Heart left ventricle (tissue), 16 donors: ENCODE measurements at regions not wholly inside any gene's neighbourhood (a gene's known extent, or its start where the extent isn't known, plus 50 kb on each side); places are given as distances from the start of the nearest gene placed in this dataset.

Source experiments
- ATAC-seq, 4 donors: fragments of 200-7000 bp; cut with Tn5 transposase; one replicate each; pipeline ENCODE4 v1.9.1; 2020 to 2022; ENCODE audit warnings: moderate library complexity in 4 of 4, mild to moderate bottlenecking in 3 of 4, moderate number of reproducible peaks in 1 of 4
- DNase-seq, 5 donors: peaks; one replicate each; pipeline ENCODE4 v3.0.0-alpha.2; 2020
- H3K27ac ChIP-seq, 12 donors: fragments of 200-600 bp; sonication (generic) in 4 of 12; one replicate each; pipeline versions ENCODE4 v1.5.0 to v1.8.0; 2016 to 2022; ENCODE audit warnings: mild to moderate bottlenecking in 2 of 12
- H3K27me3 ChIP-seq, 9 donors: fragments of 200-600 bp; sonication (generic) in 2 of 9; one replicate each; pipeline versions ENCODE4 v1.5.1 to v1.8.0; 2016 to 2022; ENCODE audit warnings: mild to moderate bottlenecking in 3 of 9
- H3K36me3 ChIP-seq, 9 donors: fragments of 200-600 bp; sonication (generic) in 2 of 9; one replicate each; pipeline versions ENCODE4 v1.5.0 to v1.8.0; 2018 to 2022; ENCODE audit warnings: mild to moderate bottlenecking in 2 of 9
- H3K4me1 ChIP-seq, 12 donors: fragments of 200-600 bp; sonication (generic) in 4 of 12; one replicate each; pipeline versions ENCODE4 v1.5.0 to v1.8.0; 2016 to 2022; ENCODE audit warnings: mild to moderate bottlenecking in 3 of 12
- H3K4me3 ChIP-seq, 12 donors: fragments of 200-600 bp; sonication (generic) in 4 of 12; one replicate each; pipeline versions ENCODE4 v1.5.0 to v1.8.0; 2017 to 2022; ENCODE audit warnings: mild to moderate bottlenecking in 9 of 12, moderate library complexity in 4 of 12
- H3K9me3 ChIP-seq, 12 donors: fragments of 200-600 bp; sonication (generic) in 4 of 12; one replicate each; pipeline versions ENCODE4 v1.5.0 to v1.8.0; 2016 to 2022; ENCODE audit warnings: mild to moderate bottlenecking in 1 of 12
- POLR2A ChIP-seq, 2 donors: fragments of 450-650 bp; IDR thresholded peaks; one replicate each; pipeline ENCODE4 v1.6.1; 2017; ENCODE audit warnings: antibody characterized with exemption in 2 of 2, mild to moderate bottlenecking in 2 of 2, moderate library complexity in 2 of 2
- WGBS, 4 donors: extraction: QIAGEN DNeasy Blood & Tissue Kit in 2 of 4; methylation state at CpG; one replicate each; pipeline versions ENCODE4 v1.1.5 to v1.1.7; 2013 to 2018; 5-methylcytosine and 5-hydroxymethylcytosine counted together
- intact Hi-C, 10 donors: fragments of 100-400 bp; cut with DNase I; formaldehyde crosslinking; loops; one replicate each; pipeline versions ENCODE4 v1.11.1 to v1.14.2; 2022
- TF ChIP-seq, protein P1 (sequence below), 12 donors: fragments of 200-600 bp; sonication (generic) in 4 of 12; IDR thresholded peaks; one replicate each; pipeline versions ENCODE4 v1.5.0 to v1.8.0; 2018 to 2022; ENCODE audit warnings: antibody characterized with exemption in 12 of 12, mild to moderate bottlenecking in 5 of 12
- donor health status: ischemic (EF 13 %, LVEDD 7.1; RV severe dilation, severe dysfunction).
- donor health status: healthy with polysubstance abuse.
- donor health status: DM: no; HTN: yes; CAD: no.
- donor health status: DM: no; HTN: no; CAD: no.
- donor health status: ischemic (EF 25% LVEDD 6.9; RV normal size, moderate dysfunction).
- donor health status: ischemic (EF 25% LVEDD 5.7; RV mildly dilated, moderate dysfunction).
- donor health status: healthy.
- donor health status: DM: yes; HTN: yes; CAD: no.
- donor health status: ischemic (EF 35%, LVEDD 5.7; RV mildly dilated, moderate dysfunction).
- donor health status: nonischemic (EF 11% LVEDD 7.7; RV severe dilation, severe dysfunction).
- donor health status: DM: yes; HTN: yes; CAD: no.
- donor health status: PGD.
- donor health status: ischemic (EF 29% LVEDD 5.4; RV normal size, mild dysfunction).
- donor health status: nonischemic (EF 23%, LVEDD 6.1; RV moderate dilation, normal function).

DNA sequence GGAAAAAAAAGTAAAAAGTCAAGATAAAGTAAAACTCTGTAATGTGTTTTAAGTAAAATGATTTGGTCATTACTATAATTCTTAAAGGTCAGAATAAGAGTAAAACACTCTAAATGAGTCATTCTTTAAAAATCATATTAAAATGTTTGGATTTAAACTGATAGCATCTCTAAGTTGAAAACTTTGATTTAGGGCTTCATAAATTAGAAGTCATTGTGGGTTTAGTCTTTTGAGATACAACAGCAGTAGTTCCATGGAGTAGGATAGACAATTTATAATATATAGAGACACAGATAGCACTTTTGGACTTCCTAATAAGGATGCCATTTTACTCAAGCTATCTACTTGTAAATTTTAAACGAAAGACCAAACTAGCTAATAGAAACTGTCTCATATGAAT is 77.1 kb upstream of the PABPC4L start:
- 56 to 78% (median 72%) methylated on average over 1 of the region's 1 CpG for WGBS, 4 donors
- peaks cover 0 to 5% (median 0%) of the 10 kb centered on the region in 12 donors for H3K9me3 ChIP-seq
- DNase-seq = no peak

DNA sequence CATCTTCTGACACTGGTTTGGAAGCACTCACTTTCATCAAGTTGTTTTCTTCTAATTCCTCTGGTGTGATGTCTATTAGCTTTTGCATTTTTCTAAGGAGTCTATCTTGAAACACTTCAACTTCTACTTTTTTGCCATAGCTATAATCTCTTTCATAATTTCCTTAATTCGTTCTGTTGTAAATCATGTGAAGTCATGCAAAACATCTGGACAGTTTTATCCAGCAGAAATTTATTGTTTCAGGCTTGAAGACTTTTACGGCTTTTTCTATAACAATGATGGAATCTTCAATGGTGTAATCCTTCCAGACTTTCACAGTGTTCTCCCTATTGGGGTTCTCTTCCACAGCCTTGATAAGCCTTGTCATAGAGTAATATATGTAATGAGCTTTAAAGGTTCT is 74.9 kb upstream of the PABPC4L start:
- TF ChIP-seq POLR2A (IDR thresholded peaks at IDR 0.05) = no peak
- TF ChIP-seq, protein P1, sequence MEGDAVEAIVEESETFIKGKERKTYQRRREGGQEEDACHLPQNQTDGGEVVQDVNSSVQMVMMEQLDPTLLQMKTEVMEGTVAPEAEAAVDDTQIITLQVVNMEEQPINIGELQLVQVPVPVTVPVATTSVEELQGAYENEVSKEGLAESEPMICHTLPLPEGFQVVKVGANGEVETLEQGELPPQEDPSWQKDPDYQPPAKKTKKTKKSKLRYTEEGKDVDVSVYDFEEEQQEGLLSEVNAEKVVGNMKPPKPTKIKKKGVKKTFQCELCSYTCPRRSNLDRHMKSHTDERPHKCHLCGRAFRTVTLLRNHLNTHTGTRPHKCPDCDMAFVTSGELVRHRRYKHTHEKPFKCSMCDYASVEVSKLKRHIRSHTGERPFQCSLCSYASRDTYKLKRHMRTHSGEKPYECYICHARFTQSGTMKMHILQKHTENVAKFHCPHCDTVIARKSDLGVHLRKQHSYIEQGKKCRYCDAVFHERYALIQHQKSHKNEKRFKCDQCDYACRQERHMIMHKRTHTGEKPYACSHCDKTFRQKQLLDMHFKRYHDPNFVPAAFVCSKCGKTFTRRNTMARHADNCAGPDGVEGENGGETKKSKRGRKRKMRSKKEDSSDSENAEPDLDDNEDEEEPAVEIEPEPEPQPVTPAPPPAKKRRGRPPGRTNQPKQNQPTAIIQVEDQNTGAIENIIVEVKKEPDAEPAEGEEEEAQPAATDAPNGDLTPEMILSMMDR (IDR thresholded peaks at IDR 0.05) = no peak
- DNase-seq (no peak), ATAC-seq (no peak)
- Histone ChIP-seq H3K4me3 (no peak overlapping the region), H3K27me3 (no peaks in the 10 kb centered on the region), H3K36me3 (no peaks in the 10 kb centered on the region), H3K27ac (no peak overlapping the region), H3K9me3 (peaks cover 0 to 13% (median 2%) of the 10 kb centered on the region in 12 donors), H3K4me1 (no peaks in the 10 kb centered on the region)
- intact Hi-C loops = no loop called here
- 71 to 79% (median 75%) methylated on average over 2 of the region's 2 CpGs for WGBS, 4 donors

More for the DNA sequence above, 77.1 kb upstream of the PABPC4L start:
- Histone ChIP-seq H3K27me3 (no peaks in the 10 kb centered on the region), H3K4me3 (no peak overlapping the region), H3K4me1 (no peaks in the 10 kb centered on the region), H3K27ac (no peak overlapping the region), H3K36me3 (no peaks in the 10 kb centered on the region)
- ATAC-seq = no peak
- TF ChIP-seq POLR2A (IDR thresholded peaks at IDR 0.05) = no peak
- TF ChIP-seq, protein P1 (IDR thresholded peaks at IDR 0.05) = no peak
- intact Hi-C loops = no loop called here

DNA sequence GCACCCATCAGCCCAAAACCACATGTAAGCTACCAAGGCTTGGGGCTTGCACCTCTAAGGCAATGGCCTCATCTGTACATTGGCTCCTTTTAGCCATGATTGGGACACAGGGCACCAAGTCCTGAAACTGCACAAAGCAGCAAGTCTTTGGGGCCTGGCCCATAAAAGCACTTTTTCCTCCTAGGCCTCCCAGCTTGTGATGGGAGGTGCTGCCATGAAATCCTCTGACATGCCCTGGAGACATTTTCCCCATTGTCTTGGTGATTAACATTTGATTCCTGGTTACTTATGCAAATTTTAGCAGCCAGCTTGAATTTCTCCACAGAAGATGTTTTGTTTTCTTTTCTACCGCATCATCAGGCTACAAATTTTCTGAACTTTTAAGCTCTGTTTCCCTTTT is 58.5 kb upstream of the PABPC4L start:
- no peaks in the 10 kb centered on the region for H3K36me3 ChIP-seq
- WGBS, 4 donors = 92 to 97% (median 94%) methylated on average over 1 of the region's 1 CpG
- TF ChIP-seq POLR2A (IDR thresholded peaks at IDR 0.05) = no peak
- TF ChIP-seq, protein P1 (IDR thresholded peaks at IDR 0.05) = no peak
- no peak overlapping the region for H3K27ac ChIP-seq
- no peaks in the 10 kb centered on the region for H3K9me3 ChIP-seq
- no peak overlapping the region for H3K4me3 ChIP-seq
- DNase-seq (no peak), ATAC-seq (no peak)
- H3K27me3 ChIP-seq = no peaks in the 10 kb centered on the region
- intact Hi-C loops = no loop called here
- H3K4me1 ChIP-seq = no peaks in the 10 kb centered on the region
